HEK293T (cell line): ENCODE measurements at regions not wholly inside any gene's neighbourhood (a gene's known extent, or its start where the extent isn't known, plus 50 kb on each side); places are given as distances from the start of the nearest gene placed in this dataset.

Source experiments
- CTCF ChIA-PET: fragments of 350-600 bp; formaldehyde crosslinking; extraction: SDS; loops from one replicate; lab custom pipeline; 2021; ENCODE audit warnings: antibody characterized with exemption, inconsistent platforms; lab: Yijun Ruan, JAX
- POLR2A ChIA-PET: fragments of 350-600 bp; formaldehyde crosslinking; extraction: SDS; loops from one replicate; lab custom pipeline; 2020; ENCODE audit warnings: antibody characterized with exemption, inconsistent platforms; lab: Yijun Ruan, JAX
- DNase-seq: peaks from one replicate; pipeline ENCODE4 v3.0.0; 2012; ENCODE audit warnings: mixed read lengths; ENCODE audit errors: extremely low spot score
- ARNT ChIP-seq: fragments of 450-650 bp; IDR thresholded peaks from 2 replicates; pipeline ENCODE4 v1.6.1; 2017; ENCODE audit warnings: mild to moderate bottlenecking
- BHLHE40 ChIP-seq: fragments of 450-650 bp; IDR thresholded peaks from 2 replicates; pipeline ENCODE4 v1.6.1; 2016; ENCODE audit warnings: mild to moderate bottlenecking, moderate library complexity, borderline replicate concordance
- CTBP1 ChIP-seq: fragments of 450-650 bp; IDR thresholded peaks from 2 replicates; pipeline ENCODE4 v1.6.1; 2016; ENCODE audit warnings: borderline replicate concordance
- ELF4 ChIP-seq: fragments of 450-650 bp; IDR thresholded peaks from 2 replicates; pipeline ENCODE4 v1.6.1; 2017; ENCODE audit warnings: antibody characterized with exemption
- FOXA1 ChIP-seq: fragments of 450-650 bp; IDR thresholded peaks from 2 replicates; pipeline ENCODE4 v1.6.1; 2016; ENCODE audit warnings: mild to moderate bottlenecking
- FOXK2 ChIP-seq: fragments of 450-650 bp; IDR thresholded peaks from 2 replicates; pipeline ENCODE4 v1.6.1; 2016; ENCODE audit warnings: mild to moderate bottlenecking
- FOXM1 ChIP-seq: fragments of 450-650 bp; IDR thresholded peaks from 2 replicates; pipeline ENCODE4 v1.6.1; 2017; ENCODE audit warnings: mild to moderate bottlenecking, borderline replicate concordance
- HDGF ChIP-seq: fragments of 450-650 bp; IDR thresholded peaks from 2 replicates; pipeline ENCODE4 v1.6.1; 2017; ENCODE audit warnings: antibody characterized with exemption, borderline replicate concordance
- L3MBTL2 ChIP-seq: fragments of 450-650 bp; conservative IDR thresholded peaks from 2 replicates; pipeline ENCODE4 v1.6.1; 2016; ENCODE audit warnings: mild to moderate bottlenecking
- LEF1 ChIP-seq: fragments of 450-650 bp; IDR thresholded peaks from 2 replicates; pipeline ENCODE4 v1.6.1; 2017; ENCODE audit warnings: mild to moderate bottlenecking, borderline replicate concordance
- NFRKB ChIP-seq: fragments of 450-650 bp; IDR thresholded peaks from 2 replicates; pipeline ENCODE4 v1.6.1; 2016; ENCODE audit warnings: mild to moderate bottlenecking, moderate library complexity
- PKNOX1 ChIP-seq: fragments of 450-650 bp; IDR thresholded peaks from 2 replicates; pipeline ENCODE4 v1.6.1; 2016
- SP1 ChIP-seq: fragments of 450-650 bp; IDR thresholded peaks from 2 replicates; pipeline ENCODE4 v1.6.1; 2017
- SUZ12 ChIP-seq: fragments of 450-650 bp; IDR thresholded peaks from 2 replicates; pipeline ENCODE4 v1.6.1; 2016; ENCODE audit warnings: mild to moderate bottlenecking
- TARDBP ChIP-seq: fragments of 450-650 bp; IDR thresholded peaks from 2 replicates; pipeline ENCODE4 v1.6.1; 2016
- ZNF384 ChIP-seq: fragments of 450-650 bp; IDR thresholded peaks from 2 replicates; pipeline ENCODE4 v1.6.1; 2016

- ChIA-PET POLR2A (no interaction called here), CTCF (no interaction called here)
- DNase-seq: no peak
- TF ChIP-seq PKNOX1 (no peak), NFRKB (no peak), ELF4 (no peak), ZNF384 (no peak), BHLHE40 (no peak), FOXA1 (no peak), FOXK2 (no peak), HDGF (no peak), LEF1 (no peak), CTBP1 (no peak), SP1 (no peak), ARNT (no peak), FOXM1 (no peak)
These were observed 1097.8 kb upstream of the CDH18 start for GRCh38 chr5:21085791-21086190.

- ChIA-PET CTCF (no interaction called here), POLR2A (no interaction called here)
- no peak for TF ChIP-seq FOXM1
- no peak for TF ChIP-seq ZNF384
- no peak for TF ChIP-seq BHLHE40
- no peak for TF ChIP-seq FOXA1
- no peak for TF ChIP-seq SUZ12
- TF ChIP-seq ELF4: no peak
- TF ChIP-seq FOXK2: no peak
- no peak for TF ChIP-seq SP1
- TF ChIP-seq TARDBP: no peak
- no peak for TF ChIP-seq LEF1
- no peak for TF ChIP-seq CTBP1
- no peak for TF ChIP-seq PKNOX1
- TF ChIP-seq ARNT: no peak
- TF ChIP-seq HDGF: no peak
- no peak for TF ChIP-seq NFRKB
- no peak for TF ChIP-seq L3MBTL2
- DNase-seq: no peak
These were observed 1084.0 kb upstream of the CDH18 start for GRCh38 chr5:21071986-21072385.

GRCh38 chr5:21071421-21071820 lies 1083.4 kb upstream of the CDH18 start:
- TF ChIP-seq BHLHE40: no peak
- no peak for TF ChIP-seq L3MBTL2
- no peak for TF ChIP-seq ARNT
- TF ChIP-seq SP1: no peak
- TF ChIP-seq ZNF384: no peak
- no peak for TF ChIP-seq SUZ12
- TF ChIP-seq FOXM1: no peak
- no peak for TF ChIP-seq LEF1
- TF ChIP-seq PKNOX1: no peak
- no peak for TF ChIP-seq FOXA1
- TF ChIP-seq FOXK2: no peak
- TF ChIP-seq CTBP1: no peak
- no peak for TF ChIP-seq HDGF
- TF ChIP-seq TARDBP: no peak
- TF ChIP-seq ELF4: no peak
- no peak for TF ChIP-seq NFRKB
- ChIA-PET CTCF (no interaction called here), POLR2A (no interaction called here)
- DNase-seq: no peak

- no peak for DNase-seq
- POLR2A ChIA-PET: no interaction called here
- TF ChIP-seq LEF1 (no peak), ZNF384 (no peak), BHLHE40 (no peak), HDGF (no peak), L3MBTL2 (no peak), CTBP1 (no peak), TARDBP (no peak), FOXK2 (no peak), FOXA1 (no peak), FOXM1 (no peak), SUZ12 (no peak), ARNT (no peak), NFRKB (no peak), ELF4 (no peak), PKNOX1 (no peak), SP1 (no peak)
- CTCF ChIA-PET: no interaction called here
These were observed 1082.9 kb upstream of the CDH18 start for GRCh38 chr5:21070858-21071257.

GRCh38 chr5:21067724-21068123 lies 1079.7 kb upstream of the CDH18 start:
- POLR2A ChIA-PET: no interaction called here
- CTCF ChIA-PET: no interaction called here
- DNase-seq: no peak
- TF ChIP-seq CTBP1 (no peak), TARDBP (no peak), NFRKB (no peak), FOXM1 (no peak), SP1 (no peak), BHLHE40 (no peak), FOXK2 (no peak), PKNOX1 (no peak), ELF4 (no peak), FOXA1 (no peak)
